ENCODE measurements at regions not wholly inside any gene's neighbourhood (a gene's known extent, or its start where the extent isn't known, plus 50 kb on each side); places are given as distances from the start of the nearest gene placed in this dataset.
A peak's percentile ranks its signal among the peaks of the same experiment; 100 is the strongest.
"Not testable (repeated sequence)": the region's sequence is repeated elsewhere in the genome, so short reads cannot be mapped to it uniquely, and the experiment has no call there.

DNA sequence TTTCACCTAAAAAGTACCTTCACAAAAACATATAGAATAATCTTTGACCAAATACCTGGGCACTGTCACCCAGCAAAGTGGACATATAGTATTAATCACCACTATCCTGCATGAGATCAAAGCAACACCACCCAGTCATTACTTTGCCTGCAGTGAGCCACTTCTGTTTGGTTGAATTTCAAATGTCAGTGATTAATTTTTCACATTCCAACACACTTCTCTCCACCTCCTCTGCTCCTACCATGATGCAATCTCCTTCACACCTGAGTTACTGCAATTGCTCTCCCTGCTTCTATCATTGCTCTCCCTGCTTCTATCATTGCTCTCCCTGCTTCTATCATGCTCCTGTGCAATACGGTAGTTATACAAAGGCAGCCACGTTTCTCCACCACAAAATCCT lies 106.1 kb upstream of the NETO1 start:
- Histone ChIP-seq H3K36me3 (ENCODE audit: insufficient read depth, low read length) (no peaks in the 10 kb centered on the region), H3K4me1 (ENCODE audit: insufficient read depth, low read length) (no peaks in the 10 kb centered on the region), H3K27me3 (ENCODE audit: insufficient read depth, low read length) (no peaks in the 10 kb centered on the region), H3K9me3 (ENCODE audit: control insufficient read depth in 1 of 2, low read length in 2 of 2) (no peaks in the 10 kb centered on the region), H3K4me3 (ENCODE audit: low read length in 2 of 2) (no peak overlapping the region), H3K27ac (ENCODE audit: low read depth, low read length) (no peak overlapping the region)
- POLR2A ChIA-PET (ENCODE audit: partially characterized antibody): no interaction called here
- H3K27me3 Mint-ChIP-seq: no peaks in the 10 kb centered on the region
- CTCF ChIA-PET (ENCODE audit: partially characterized antibody): no interaction called here
- H3K27ac Mint-ChIP-seq: no peak overlapping the region
- no peak for DNase-seq
- intact Hi-C loops (cut with micrococcal nuclease): no loop called here
- H3K36me3 Mint-ChIP-seq: no peaks in the 10 kb centered on the region
- H3K4me3 Mint-ChIP-seq: peak overlapping the region in 1 of 8 donors; percentile 23
- peaks cover 0 to 22% (median 13%) of the 10 kb centered on the region in 8 donors for H3K9me3 Mint-ChIP-seq
- no peaks in the 10 kb centered on the region for H3K4me1 Mint-ChIP-seq

DNA sequence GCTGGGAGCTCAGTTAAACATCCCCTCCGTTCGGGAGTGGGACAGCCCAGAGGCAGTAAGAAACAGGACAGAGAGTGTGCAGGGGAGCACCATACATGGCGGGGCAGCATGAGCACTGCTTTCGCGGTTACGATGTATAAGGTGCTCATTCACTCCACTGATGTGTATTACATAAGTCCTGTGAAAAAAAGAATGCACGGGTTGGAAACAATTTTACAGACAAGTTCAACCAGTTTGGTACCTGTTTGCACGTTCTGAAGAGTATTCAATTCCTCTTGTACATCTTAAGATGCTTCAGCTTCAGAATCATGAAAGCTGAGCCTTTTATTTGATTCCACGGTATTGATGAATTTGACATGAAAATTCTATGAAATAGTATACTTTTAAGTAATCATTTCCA lies 97.8 kb upstream of the NETO1 start:
- DNase-seq: no peak
- Mint-ChIP-seq H3K4me3 (no peak overlapping the region), H3K4me1 (no peaks in the 10 kb centered on the region), H3K36me3 (no peaks in the 10 kb centered on the region), H3K27me3 (no peaks in the 10 kb centered on the region), H3K27ac (no peak overlapping the region), H3K9me3 (peaks cover 4 to 18% (median 7%) of the 10 kb centered on the region in 8 donors)
- POLR2A ChIA-PET (ENCODE audit: partially characterized antibody): no interaction called here
- intact Hi-C loops (cut with micrococcal nuclease): no loop called here
- no peaks in the 10 kb centered on the region for H3K4me1 ChIP-seq (ENCODE audit: insufficient read depth, low read length)
- no peaks in the 10 kb centered on the region for H3K27me3 ChIP-seq (ENCODE audit: insufficient read depth, low read length)
- peaks cover 0 to 4% of the 10 kb centered on the region in 2 donors for H3K9me3 ChIP-seq (ENCODE audit: control insufficient read depth in 1 of 2, low read length in 2 of 2)
- H3K27ac ChIP-seq (ENCODE audit: low read depth, low read length): no peak overlapping the region
- no peak overlapping the region for H3K4me3 ChIP-seq (ENCODE audit: low read length in 2 of 2)
- CTCF ChIA-PET (ENCODE audit: partially characterized antibody): no interaction called here
- no peaks in the 10 kb centered on the region for H3K36me3 ChIP-seq (ENCODE audit: insufficient read depth, low read length)

- H3K4me3 Mint-ChIP-seq: not testable (repeated sequence)
- peaks cover 3 to 49% (median 23%) of the 10 kb centered on the region in 8 donors for H3K9me3 Mint-ChIP-seq
Observed at GRCh38 chr18:72958195-72958594, 90.4 kb upstream of the NETO1 start.

DNA sequence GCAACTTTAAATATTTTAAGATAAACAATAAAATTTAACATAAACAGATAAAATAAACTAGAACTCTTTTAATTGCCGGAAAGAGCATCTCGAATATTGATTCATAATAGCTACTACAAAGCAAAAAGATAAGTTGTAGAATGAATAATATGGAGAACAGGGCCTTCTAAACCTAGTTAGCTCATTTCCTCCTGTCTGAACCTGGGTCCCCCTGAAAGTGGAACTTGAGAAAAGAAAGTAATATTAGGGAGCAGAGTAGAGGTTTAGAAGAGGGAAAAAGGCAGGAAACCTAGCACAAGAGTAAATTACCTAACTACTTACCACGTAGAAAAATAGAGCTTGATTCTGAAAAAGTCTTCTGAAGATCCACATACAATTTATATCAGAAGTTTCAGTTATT lies 80.7 kb upstream of the NETO1 start:
- POLR2A ChIA-PET (ENCODE audit: partially characterized antibody): no interaction called here
- Histone ChIP-seq H3K4me1 (ENCODE audit: insufficient read depth, low read length) (no peaks in the 10 kb centered on the region), H3K9me3 (ENCODE audit: control insufficient read depth in 1 of 2, low read length in 2 of 2) (no peaks in the 10 kb centered on the region), H3K27ac (ENCODE audit: low read depth, low read length) (no peak overlapping the region), H3K27me3 (ENCODE audit: insufficient read depth, low read length) (no peaks in the 10 kb centered on the region), H3K4me3 (ENCODE audit: low read length in 2 of 2) (no peak overlapping the region), H3K36me3 (ENCODE audit: insufficient read depth, low read length) (no peaks in the 10 kb centered on the region)
- peaks cover 1 to 8% (median 4%) of the 10 kb centered on the region in 8 donors for H3K9me3 Mint-ChIP-seq
- no peak overlapping the region for H3K4me3 Mint-ChIP-seq
- intact Hi-C loops (cut with micrococcal nuclease): no loop called here
- H3K27ac Mint-ChIP-seq: no peak overlapping the region
- DNase-seq: no peak
- H3K4me1 Mint-ChIP-seq: no peaks in the 10 kb centered on the region
- H3K36me3 Mint-ChIP-seq: no peaks in the 10 kb centered on the region
- H3K27me3 Mint-ChIP-seq: no peaks in the 10 kb centered on the region
- CTCF ChIA-PET (ENCODE audit: partially characterized antibody): no interaction called here

More at GRCh38 chr18:72958195-72958594, 90.4 kb upstream of the NETO1 start:
- H3K27me3 Mint-ChIP-seq; H3K36me3 Mint-ChIP-seq; CTCF ChIA-PET (ENCODE audit: partially characterized antibody); H3K4me3 ChIP-seq (ENCODE audit: low read length in 2 of 2); H3K4me1 Mint-ChIP-seq; H3K27ac ChIP-seq (ENCODE audit: low read depth, low read length); intact Hi-C loops (cut with micrococcal nuclease); H3K27ac Mint-ChIP-seq; POLR2A ChIA-PET (ENCODE audit: partially characterized antibody); H3K36me3 ChIP-seq (ENCODE audit: insufficient read depth, low read length); DNase-seq; H3K27me3 ChIP-seq (ENCODE audit: insufficient read depth, low read length); H3K4me1 ChIP-seq (ENCODE audit: insufficient read depth, low read length); H3K9me3 ChIP-seq (ENCODE audit: control insufficient read depth in 1 of 2, low read length in 2 of 2): not testable (repeated sequence)

- CTCF ChIA-PET (ENCODE audit: partially characterized antibody): no interaction called here
- Histone ChIP-seq H3K4me1 (ENCODE audit: insufficient read depth, low read length) (no peaks in the 10 kb centered on the region), H3K36me3 (ENCODE audit: insufficient read depth, low read length) (no peaks in the 10 kb centered on the region), H3K4me3 (ENCODE audit: low read length in 2 of 2) (no peak overlapping the region), H3K27me3 (ENCODE audit: insufficient read depth, low read length) (no peaks in the 10 kb centered on the region), H3K27ac (ENCODE audit: low read depth, low read length) (no peak overlapping the region), H3K9me3 (ENCODE audit: control insufficient read depth in 1 of 2, low read length in 2 of 2) (no peaks in the 10 kb centered on the region)
- Mint-ChIP-seq H3K9me3 (peaks cover 0 to 16% (median 6%) of the 10 kb centered on the region in 8 donors), H3K4me1 (no peaks in the 10 kb centered on the region), H3K27me3 (no peaks in the 10 kb centered on the region), H3K27ac (no peak overlapping the region), H3K36me3 (no peaks in the 10 kb centered on the region), H3K4me3 (no peak overlapping the region)
- DNase-seq: no peak
- POLR2A ChIA-PET (ENCODE audit: partially characterized antibody): no interaction called here
- intact Hi-C loops (cut with micrococcal nuclease): no loop called here
Observed at GRCh38 chr18:72942766-72943165, 75.0 kb upstream of the NETO1 start.

DNA sequence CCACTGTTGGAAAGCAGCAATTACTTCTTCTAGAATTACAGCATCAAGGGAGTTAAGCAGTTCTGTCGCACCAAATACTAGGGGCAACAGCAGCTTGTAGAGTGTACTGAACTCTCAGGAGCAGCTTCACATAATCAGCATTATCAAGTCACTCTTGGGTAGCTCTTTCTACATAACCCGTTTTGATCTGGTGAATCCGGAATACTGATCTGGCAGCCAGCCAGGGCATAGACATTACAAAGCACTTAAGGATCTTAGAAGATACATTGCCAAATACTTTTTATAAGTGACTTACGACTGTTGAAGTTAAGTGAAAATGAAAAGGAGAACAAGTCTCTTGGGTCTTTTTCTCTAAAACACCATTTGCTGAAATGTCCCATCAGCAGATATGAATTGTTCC lies 73.2 kb upstream of the NETO1 start:
- H3K27me3 ChIP-seq (ENCODE audit: insufficient read depth, low read length): no peaks in the 10 kb centered on the region
- H3K27ac ChIP-seq (ENCODE audit: low read depth, low read length): no peak overlapping the region
- H3K36me3 ChIP-seq (ENCODE audit: insufficient read depth, low read length): no peaks in the 10 kb centered on the region
- DNase-seq: no peak
- no peaks in the 10 kb centered on the region for H3K4me1 ChIP-seq (ENCODE audit: insufficient read depth, low read length)
- no peaks in the 10 kb centered on the region for H3K27me3 Mint-ChIP-seq
- H3K4me3 Mint-ChIP-seq: no peak overlapping the region
- H3K9me3 ChIP-seq (ENCODE audit: control insufficient read depth in 1 of 2, low read length in 2 of 2): no peaks in the 10 kb centered on the region
- POLR2A ChIA-PET (ENCODE audit: partially characterized antibody): no interaction called here
- H3K36me3 Mint-ChIP-seq: no peaks in the 10 kb centered on the region
- peaks cover 1 to 16% (median 6%) of the 10 kb centered on the region in 8 donors for H3K9me3 Mint-ChIP-seq
- CTCF ChIA-PET (ENCODE audit: partially characterized antibody): no interaction called here
- intact Hi-C loops (cut with micrococcal nuclease): no loop called here
- no peak overlapping the region for H3K27ac Mint-ChIP-seq
- no peak overlapping the region for H3K4me3 ChIP-seq (ENCODE audit: low read length in 2 of 2)
- no peaks in the 10 kb centered on the region for H3K4me1 Mint-ChIP-seq

DNA sequence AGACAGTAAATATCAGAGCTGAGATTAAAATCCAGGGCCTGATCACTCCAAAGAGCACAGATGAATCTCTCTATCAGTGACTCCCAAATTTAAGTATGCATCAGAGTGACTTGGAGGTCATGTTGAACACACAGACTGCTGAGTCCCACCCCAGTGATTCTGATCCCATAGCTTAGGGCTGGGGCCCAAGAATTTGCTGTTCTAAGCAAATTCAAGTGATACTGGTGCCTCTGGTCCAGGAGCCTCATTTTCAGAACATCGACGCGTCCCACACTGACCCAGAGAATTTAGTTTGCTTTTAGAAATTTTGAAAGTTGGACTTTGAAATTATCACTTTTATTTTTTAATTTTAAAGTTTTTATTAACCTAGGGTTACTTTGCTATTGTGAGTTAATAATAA lies 72.7 kb upstream of the NETO1 start:
- intact Hi-C loops (cut with micrococcal nuclease): no loop called here

DNA sequence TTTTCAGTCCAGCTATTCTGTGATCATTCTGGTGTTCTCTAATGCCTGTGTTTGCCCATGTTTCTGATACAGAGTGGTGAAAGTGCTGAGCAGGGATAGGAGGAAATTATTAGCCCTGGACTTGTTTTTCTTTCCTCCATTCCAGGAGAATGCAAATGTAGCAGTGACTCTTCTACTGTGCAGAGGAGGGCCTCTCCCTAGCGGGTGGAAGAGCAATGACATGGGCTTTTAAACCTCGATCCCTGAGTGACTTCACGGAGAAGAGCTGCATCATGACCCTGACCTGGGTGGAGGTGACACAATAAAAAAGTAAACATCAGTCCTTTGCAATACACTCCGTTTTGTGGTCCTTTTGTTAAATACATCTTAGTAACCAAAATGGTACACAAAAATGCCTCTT lies 68.0 kb upstream of the NETO1 start:
- Histone ChIP-seq H3K27me3 (ENCODE audit: insufficient read depth, low read length) (no peaks in the 10 kb centered on the region), H3K9me3 (ENCODE audit: control insufficient read depth in 1 of 2, low read length in 2 of 2) (no peaks in the 10 kb centered on the region), H3K27ac (ENCODE audit: low read depth, low read length) (no peak overlapping the region), H3K4me1 (ENCODE audit: insufficient read depth, low read length) (no peaks in the 10 kb centered on the region), H3K4me3 (ENCODE audit: low read length in 2 of 2) (no peak overlapping the region), H3K36me3 (ENCODE audit: insufficient read depth, low read length) (no peaks in the 10 kb centered on the region)
- Mint-ChIP-seq H3K9me3 (peaks cover 0 to 14% (median 4%) of the 10 kb centered on the region in 8 donors), H3K27me3 (no peaks in the 10 kb centered on the region), H3K27ac (no peak overlapping the region), H3K36me3 (no peaks in the 10 kb centered on the region), H3K4me1 (no peaks in the 10 kb centered on the region), H3K4me3 (no peak overlapping the region)
- DNase-seq: no peak
- intact Hi-C loops (cut with micrococcal nuclease): no loop called here
- ChIA-PET CTCF (ENCODE audit: partially characterized antibody) (no interaction called here), POLR2A (ENCODE audit: partially characterized antibody) (no interaction called here)

More for the DNA sequence above, 72.7 kb upstream of the NETO1 start:
- Mint-ChIP-seq H3K4me3 (no peak overlapping the region), H3K27me3 (no peaks in the 10 kb centered on the region), H3K4me1 (no peaks in the 10 kb centered on the region), H3K36me3 (no peaks in the 10 kb centered on the region), H3K27ac (no peak overlapping the region), H3K9me3 (peaks cover 2 to 16% (median 6%) of the 10 kb centered on the region in 8 donors)
- H3K27me3 ChIP-seq (ENCODE audit: insufficient read depth, low read length): no peaks in the 10 kb centered on the region
- no peaks in the 10 kb centered on the region for H3K9me3 ChIP-seq (ENCODE audit: control insufficient read depth in 1 of 2, low read length in 2 of 2)
- no peaks in the 10 kb centered on the region for H3K4me1 ChIP-seq (ENCODE audit: insufficient read depth, low read length)
- POLR2A ChIA-PET (ENCODE audit: partially characterized antibody): no interaction called here
- H3K36me3 ChIP-seq (ENCODE audit: insufficient read depth, low read length): no peaks in the 10 kb centered on the region
- CTCF ChIA-PET (ENCODE audit: partially characterized antibody): no interaction called here
- no peak for DNase-seq
- no peak overlapping the region for H3K27ac ChIP-seq (ENCODE audit: low read depth, low read length)
- H3K4me3 ChIP-seq (ENCODE audit: low read length in 2 of 2): no peak overlapping the region

Data from CD4-positive, alpha-beta memory T cell (primary cell).